SK-N-SH treated with all-trans-retinoic acid at 6 μM for 48 hours (cell line): ENCODE measurements at regions not wholly inside any gene's neighbourhood (a gene's known extent, or its start where the extent isn't known, plus 50 kb on each side); places are given as distances from the start of the nearest gene placed in this dataset.

Experiments used
- ATAC-seq: fragments of 200-7000 bp; cut with Tn5 transposase; 3 replicates; pipeline ENCODE4 v1.9.1; 2020; ENCODE audit warnings: mild to moderate bottlenecking, moderate library complexity
- ARNTL ChIP-seq: fragments of 450-650 bp; formaldehyde crosslinking; IDR thresholded peaks from 2 replicates; pipeline ENCODE4 v1.5.0; 2020; ENCODE audit warnings: low read depth, mild to moderate bottlenecking, moderate library complexity, borderline replicate concordance
- CSDC2 ChIP-seq: fragments of 250-450 bp; sonication (Bioruptor Pico); IDR thresholded peaks from 2 replicates; pipeline ENCODE4 v1.5.0; 2020; ENCODE audit warnings: mild to moderate bottlenecking, moderate library complexity
- ESRRG ChIP-seq: fragments of 250-450 bp; sonication (Bioruptor Pico); IDR thresholded peaks from 2 replicates; pipeline ENCODE4 v1.6.1; 2021; ENCODE audit warnings: mild to moderate bottlenecking
- ISL1 ChIP-seq: fragments of 250-450 bp; sonication (Bioruptor Pico); IDR thresholded peaks from 2 replicates; pipeline ENCODE4 v2.1.2; 2022; ENCODE audit warnings: mild to moderate bottlenecking, moderate library complexity
- OSR1 ChIP-seq: fragments of 250-450 bp; sonication (Bioruptor Pico); IDR thresholded peaks from 2 replicates; pipeline ENCODE4 v1.8.0; 2022; ENCODE audit warnings: moderate library complexity, mild to moderate bottlenecking, inconsistent platforms
- PPARA ChIP-seq: fragments of 250-450 bp; sonication (Bioruptor Pico); IDR thresholded peaks from 2 replicates; pipeline ENCODE4 v1.5.0; 2020; ENCODE audit warnings: mild to moderate bottlenecking, borderline replicate concordance
- RARB ChIP-seq: fragments of 250-450 bp; sonication (Bioruptor Pico); IDR thresholded peaks from 2 replicates; pipeline ENCODE4 v1.8.0; 2021; ENCODE audit warnings: mild to moderate bottlenecking, moderate library complexity
- TCF4 ChIP-seq: fragments of 250-450 bp; sonication (Bioruptor Pico); IDR thresholded peaks from 2 replicates; pipeline ENCODE4 v1.8.0; 2021; ENCODE audit warnings: mild to moderate bottlenecking, moderate library complexity, borderline replicate concordance
- TOX ChIP-seq: fragments of 250-450 bp; sonication (Bioruptor Pico); IDR thresholded peaks from 2 replicates; pipeline ENCODE4 v1.8.0; 2021; ENCODE audit warnings: mild to moderate bottlenecking, moderate library complexity, borderline replicate concordance
- ZC3H10 ChIP-seq: fragments of 250-450 bp; sonication (Bioruptor Pico); IDR thresholded peaks from 2 replicates; pipeline ENCODE4 v1.5.1; 2021; ENCODE audit warnings: mild to moderate bottlenecking, moderate library complexity
- ZFP3 ChIP-seq: fragments of 250-450 bp; sonication (Bioruptor Pico); IDR thresholded peaks from 2 replicates; pipeline ENCODE4 v1.5.0; 2020; ENCODE audit warnings: mild to moderate bottlenecking, moderate library complexity
- ZFP30 ChIP-seq: fragments of 450-650 bp; formaldehyde crosslinking; IDR thresholded peaks from 2 replicates; pipeline ENCODE4 v1.5.0; 2022; ENCODE audit warnings: mild to moderate bottlenecking, moderate library complexity
- ZNF565 ChIP-seq: fragments of 450-650 bp; formaldehyde crosslinking; conservative IDR thresholded peaks from 2 replicates; pipeline ENCODE4 v1.5.0; 2020; ENCODE audit warnings: low read depth, mild to moderate bottlenecking, moderate library complexity
- ZNF70 ChIP-seq: fragments of 450-650 bp; formaldehyde crosslinking; IDR thresholded peaks from 2 replicates; pipeline ENCODE4 v1.5.0; 2020; ENCODE audit warnings: mild to moderate bottlenecking, moderate library complexity
- ZNF8 ChIP-seq: fragments of 450-650 bp; formaldehyde crosslinking; IDR thresholded peaks from 2 replicates; pipeline ENCODE4 v1.5.0; 2020; ENCODE audit warnings: mild to moderate bottlenecking, moderate library complexity
- TF ChIP-seq, protein P1 (sequence below): fragments of 250-450 bp; sonication (Bioruptor Pico); IDR thresholded peaks from 2 replicates; pipeline ENCODE4 v1.8.0; 2021; ENCODE audit warnings: low read depth, mild to moderate bottlenecking, moderate library complexity, borderline replicate concordance
- TF ChIP-seq, protein P2 (sequence below): fragments of 250-450 bp; sonication (Bioruptor Pico); IDR thresholded peaks from 2 replicates; pipeline ENCODE4 v1.5.1; 2020; ENCODE audit warnings: low read depth, mild to moderate bottlenecking, moderate library complexity
- TF ChIP-seq, protein P3 (sequence below): fragments of 250-450 bp; sonication (Bioruptor Pico); IDR thresholded peaks from 2 replicates; pipeline ENCODE4 v1.5.0; 2020; ENCODE audit warnings: mild to moderate bottlenecking, moderate library complexity

GRCh38 chr16:14335297-14335696, 264.2 kb downstream of the MRTFB start:
- TF ChIP-seq RARB (no peak), ZNF8 (CRISPR knock-in tag) (no peak)
- no peak for ATAC-seq

DNA sequence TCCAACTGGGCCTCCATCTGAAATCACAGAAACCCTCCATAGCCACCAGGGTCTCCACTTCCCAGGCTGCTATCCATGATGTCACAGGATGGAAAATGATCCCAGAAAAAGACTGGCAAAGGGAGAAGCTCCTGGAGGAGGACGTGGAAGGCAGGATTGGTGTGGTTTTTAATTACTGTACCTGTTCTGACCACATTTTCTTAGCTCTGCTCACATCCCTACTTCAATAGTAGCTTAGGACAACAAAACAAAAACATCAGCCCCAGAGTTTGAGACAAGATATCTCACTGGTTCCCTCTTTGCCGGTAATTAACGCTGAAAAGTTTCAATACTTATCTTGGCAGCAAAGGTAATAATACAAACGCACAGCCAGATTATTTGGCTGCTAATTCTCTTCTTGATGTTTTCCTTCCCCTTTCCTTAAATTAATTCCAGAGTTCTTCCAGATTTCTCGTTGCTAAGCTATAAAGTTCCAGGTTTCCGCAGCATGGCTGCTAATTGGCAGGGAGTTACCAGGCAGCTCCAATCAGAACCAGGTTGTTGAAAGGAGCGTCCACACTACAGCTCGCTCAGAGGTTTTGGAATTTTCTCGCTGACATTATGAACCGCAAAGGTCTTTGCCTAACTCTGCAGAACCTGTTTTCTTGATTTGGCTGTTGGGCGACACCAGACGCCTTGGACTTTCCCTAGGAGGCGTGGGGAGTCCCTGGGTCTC, 263.4 kb downstream of the MRTFB start:
- ATAC-seq: peak; percentile 31; the same call in 1 of the 3 replicates

DNA sequence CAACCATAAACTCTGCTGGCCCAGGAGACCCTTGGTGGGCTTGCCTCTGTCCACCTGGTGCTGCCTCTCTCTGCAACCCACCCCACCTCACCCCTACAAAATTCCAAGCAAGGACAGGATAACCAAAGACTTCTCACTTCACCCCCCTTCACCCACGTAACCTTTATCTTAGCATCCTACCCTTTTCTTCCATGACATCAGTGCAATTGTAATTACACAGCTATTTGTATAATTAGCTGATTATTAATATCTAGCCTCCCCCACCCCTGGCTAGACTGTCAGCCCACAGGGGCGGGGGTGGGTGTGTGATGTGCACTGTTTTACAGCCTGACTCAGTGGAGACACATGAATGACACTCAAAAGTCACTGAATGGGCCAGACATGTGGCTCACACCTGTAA, 262.2 kb downstream of the MRTFB start:
- TF ChIP-seq ARNTL (CRISPR knock-in tag) (no peak), ISL1 (CRISPR knock-in tag) (no peak), PPARA (CRISPR knock-in tag) (no peak), TOX (CRISPR knock-in tag) (no peak)
- TF ChIP-seq, protein P1, sequence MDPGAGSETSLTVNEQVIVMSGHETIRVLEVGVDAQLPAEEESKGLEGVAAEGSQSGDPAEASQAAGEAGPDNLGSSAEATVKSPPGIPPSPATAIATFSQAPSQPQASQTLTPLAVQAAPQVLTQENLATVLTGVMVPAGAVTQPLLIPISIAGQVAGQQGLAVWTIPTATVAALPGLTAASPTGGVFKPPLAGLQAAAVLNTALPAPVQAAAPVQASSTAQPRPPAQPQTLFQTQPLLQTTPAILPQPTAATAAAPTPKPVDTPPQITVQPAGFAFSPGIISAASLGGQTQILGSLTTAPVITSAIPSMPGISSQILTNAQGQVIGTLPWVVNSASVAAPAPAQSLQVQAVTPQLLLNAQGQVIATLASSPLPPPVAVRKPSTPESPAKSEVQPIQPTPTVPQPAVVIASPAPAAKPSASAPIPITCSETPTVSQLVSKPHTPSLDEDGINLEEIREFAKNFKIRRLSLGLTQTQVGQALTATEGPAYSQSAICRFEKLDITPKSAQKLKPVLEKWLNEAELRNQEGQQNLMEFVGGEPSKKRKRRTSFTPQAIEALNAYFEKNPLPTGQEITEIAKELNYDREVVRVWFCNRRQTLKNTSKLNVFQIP (CRISPR knock-in tag): no peak
- TF ChIP-seq, protein P2, sequence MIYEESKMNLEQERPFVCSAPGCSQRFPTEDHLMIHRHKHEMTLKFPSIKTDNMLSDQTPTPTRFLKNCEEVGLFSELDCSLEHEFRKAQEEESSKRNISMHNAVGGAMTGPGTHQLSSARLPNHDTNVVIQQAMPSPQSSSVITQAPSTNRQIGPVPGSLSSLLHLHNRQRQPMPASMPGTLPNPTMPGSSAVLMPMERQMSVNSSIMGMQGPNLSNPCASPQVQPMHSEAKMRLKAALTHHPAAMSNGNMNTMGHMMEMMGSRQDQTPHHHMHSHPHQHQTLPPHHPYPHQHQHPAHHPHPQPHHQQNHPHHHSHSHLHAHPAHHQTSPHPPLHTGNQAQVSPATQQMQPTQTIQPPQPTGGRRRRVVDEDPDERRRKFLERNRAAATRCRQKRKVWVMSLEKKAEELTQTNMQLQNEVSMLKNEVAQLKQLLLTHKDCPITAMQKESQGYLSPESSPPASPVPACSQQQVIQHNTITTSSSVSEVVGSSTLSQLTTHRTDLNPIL (CRISPR knock-in tag): no peak
- ATAC-seq: no peak

More for the DNA sequence above, 263.4 kb downstream of the MRTFB start:
- no peak for TF ChIP-seq OSR1 (CRISPR knock-in tag)
- TF ChIP-seq TCF4 (CRISPR knock-in tag): no peak
- no peak for TF ChIP-seq ARNTL (CRISPR knock-in tag)
- TF ChIP-seq ISL1 (CRISPR knock-in tag): no peak
- TF ChIP-seq, protein P1 (CRISPR knock-in tag): no peak
- TF ChIP-seq ZC3H10 (CRISPR knock-in tag): no peak
- TF ChIP-seq, protein P2 (CRISPR knock-in tag): no peak
- TF ChIP-seq TOX (CRISPR knock-in tag): no peak
- TF ChIP-seq, protein P3, sequence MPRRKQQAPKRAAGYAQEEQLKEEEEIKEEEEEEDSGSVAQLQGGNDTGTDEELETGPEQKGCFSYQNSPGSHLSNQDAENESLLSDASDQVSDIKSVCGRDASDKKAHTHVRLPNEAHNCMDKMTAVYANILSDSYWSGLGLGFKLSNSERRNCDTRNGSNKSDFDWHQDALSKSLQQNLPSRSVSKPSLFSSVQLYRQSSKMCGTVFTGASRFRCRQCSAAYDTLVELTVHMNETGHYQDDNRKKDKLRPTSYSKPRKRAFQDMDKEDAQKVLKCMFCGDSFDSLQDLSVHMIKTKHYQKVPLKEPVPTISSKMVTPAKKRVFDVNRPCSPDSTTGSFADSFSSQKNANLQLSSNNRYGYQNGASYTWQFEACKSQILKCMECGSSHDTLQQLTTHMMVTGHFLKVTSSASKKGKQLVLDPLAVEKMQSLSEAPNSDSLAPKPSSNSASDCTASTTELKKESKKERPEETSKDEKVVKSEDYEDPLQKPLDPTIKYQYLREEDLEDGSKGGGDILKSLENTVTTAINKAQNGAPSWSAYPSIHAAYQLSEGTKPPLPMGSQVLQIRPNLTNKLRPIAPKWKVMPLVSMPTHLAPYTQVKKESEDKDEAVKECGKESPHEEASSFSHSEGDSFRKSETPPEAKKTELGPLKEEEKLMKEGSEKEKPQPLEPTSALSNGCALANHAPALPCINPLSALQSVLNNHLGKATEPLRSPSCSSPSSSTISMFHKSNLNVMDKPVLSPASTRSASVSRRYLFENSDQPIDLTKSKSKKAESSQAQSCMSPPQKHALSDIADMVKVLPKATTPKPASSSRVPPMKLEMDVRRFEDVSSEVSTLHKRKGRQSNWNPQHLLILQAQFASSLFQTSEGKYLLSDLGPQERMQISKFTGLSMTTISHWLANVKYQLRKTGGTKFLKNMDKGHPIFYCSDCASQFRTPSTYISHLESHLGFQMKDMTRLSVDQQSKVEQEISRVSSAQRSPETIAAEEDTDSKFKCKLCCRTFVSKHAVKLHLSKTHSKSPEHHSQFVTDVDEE (CRISPR knock-in tag): no peak
- TF ChIP-seq ZFP3 (CRISPR knock-in tag): no peak
- no peak for TF ChIP-seq ESRRG
- no peak for TF ChIP-seq ZFP30 (CRISPR knock-in tag)
- no peak for TF ChIP-seq CSDC2 (CRISPR knock-in tag)
- TF ChIP-seq ZNF565 (CRISPR knock-in tag): no peak

- TF ChIP-seq ZNF70 (CRISPR knock-in tag) (peak; percentile 62; the same call in 1 of the 2 replicates), ZNF565 (CRISPR knock-in tag) (no peak)
- no peak for ATAC-seq
These were observed 259.9 kb downstream of the MRTFB start for GRCh38 chr16:14331020-14331419.
